GM12874 (cell line): ENCODE measurements at regions not wholly inside any gene's neighbourhood (a gene's known extent, or its start where the extent isn't known, plus 50 kb on each side); places are given as distances from the start of the nearest gene placed in this dataset.

Experiments used
- CTCF ChIP-seq: IDR thresholded peaks from 2 replicates; pipeline ENCODE4 v1.5.1; 2011; ENCODE audit warnings: low read depth, mild to moderate bottlenecking, control low read depth, low read length, moderate library complexity; ENCODE audit not compliant: insufficient read depth

- no peak for TF ChIP-seq CTCF
Observed at GRCh38 chr9:111110805-111111204, 72.5 kb upstream of the LPAR1 start.

GRCh38 chr9:111108946-111109345 lies 70.7 kb upstream of the LPAR1 start:
- TF ChIP-seq CTCF: no peak

GRCh38 chr9:111107141-111107540 lies 68.9 kb upstream of the LPAR1 start:
- TF ChIP-seq CTCF: no peak

GRCh38 chr9:111106202-111106601 lies 67.9 kb upstream of the LPAR1 start:
- TF ChIP-seq CTCF: no peak

GRCh38 chr9:111102793-111103464 lies 64.7 kb upstream of the LPAR1 start:
- no peak for TF ChIP-seq CTCF

- TF ChIP-seq CTCF: no peak
Observed at GRCh38 chr9:111099199-111100008, 61.1 kb upstream of the LPAR1 start.

GRCh38 chr9:111098093-111098492 lies 59.8 kb upstream of the LPAR1 start:
- TF ChIP-seq CTCF: no peak
